Hypothalamus (tissue), 51 donors: ENCODE measurements at regions not wholly inside any gene's neighbourhood (a gene's known extent, or its start where the extent isn't known, plus 50 kb on each side); places are given as distances from the start of the nearest gene placed in this dataset.
A peak's percentile ranks its signal among the peaks of the same experiment; 100 is the strongest.

Source experiments
- DNase-seq, 51 donors: peaks; one replicate each; lab custom pipeline; 2025; lab: John Stamatoyannopoulos, UW

DNA sequence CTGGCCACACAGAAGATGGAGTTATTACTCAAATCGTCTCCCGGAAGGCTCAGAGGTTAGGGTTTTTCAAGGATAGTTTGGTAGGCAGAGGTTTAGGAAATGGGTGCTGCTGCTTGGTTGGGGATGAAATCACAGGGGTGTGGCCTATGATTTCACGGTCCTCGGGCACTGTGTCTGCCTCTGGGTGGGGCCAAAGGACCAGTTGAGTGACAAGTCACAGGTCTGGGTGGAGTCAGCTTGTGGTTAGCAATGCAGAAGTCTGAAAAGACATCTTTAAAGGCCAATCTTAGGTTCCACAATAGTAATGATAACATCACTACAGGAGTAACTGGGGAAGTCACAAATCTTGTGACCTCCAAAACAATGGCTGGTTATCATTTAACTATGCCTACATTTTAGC is 387.8 kb downstream of the ZNF521 start:
- DNase-seq: no peak

DNA sequence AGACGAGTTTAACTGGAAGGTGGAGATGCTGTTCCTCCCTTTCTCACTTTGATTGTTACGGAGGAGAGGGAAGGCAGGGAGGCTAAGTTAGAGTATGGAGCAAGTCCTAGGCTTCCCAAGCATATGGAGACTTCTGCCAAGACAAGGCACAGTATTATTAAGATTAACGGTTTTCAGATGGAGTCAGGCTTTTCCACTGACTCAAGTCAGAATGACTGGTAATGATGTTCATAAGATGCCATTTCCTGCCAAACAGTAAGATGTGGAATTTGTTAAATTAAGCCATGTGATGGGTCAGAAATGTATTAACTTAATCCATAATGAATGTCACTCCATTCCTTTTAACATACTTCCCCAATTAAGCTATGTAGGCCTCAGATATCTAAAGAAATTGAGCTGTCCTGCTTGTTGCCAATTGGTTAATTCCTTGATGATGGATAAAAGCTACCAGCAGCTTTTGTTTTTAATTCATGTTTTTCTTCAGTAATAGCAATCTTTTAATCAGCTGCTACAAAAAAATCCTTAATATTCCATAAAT is 383.7 kb downstream of the ZNF521 start:
- no peak for DNase-seq

DNA sequence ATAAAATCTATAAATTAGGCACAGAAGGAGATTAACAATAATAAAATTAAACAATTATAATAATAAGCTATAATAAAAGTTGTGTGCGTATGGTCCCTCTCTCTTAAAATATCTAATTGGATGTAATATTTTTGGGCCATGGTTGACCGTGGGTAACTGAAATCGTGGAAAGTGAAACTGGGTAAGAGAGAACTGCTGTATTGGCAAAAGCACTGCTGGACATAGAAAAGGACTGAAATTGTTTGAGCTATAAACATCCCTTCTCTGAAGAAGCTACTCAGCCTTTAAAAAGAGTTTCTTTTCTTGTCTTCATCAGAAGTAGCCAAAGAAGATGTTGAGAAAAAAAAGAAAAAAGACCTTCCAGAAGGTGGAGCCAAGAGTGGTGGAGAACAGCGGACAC is 379.4 kb downstream of the ZNF521 start:
- no peak for DNase-seq

DNA sequence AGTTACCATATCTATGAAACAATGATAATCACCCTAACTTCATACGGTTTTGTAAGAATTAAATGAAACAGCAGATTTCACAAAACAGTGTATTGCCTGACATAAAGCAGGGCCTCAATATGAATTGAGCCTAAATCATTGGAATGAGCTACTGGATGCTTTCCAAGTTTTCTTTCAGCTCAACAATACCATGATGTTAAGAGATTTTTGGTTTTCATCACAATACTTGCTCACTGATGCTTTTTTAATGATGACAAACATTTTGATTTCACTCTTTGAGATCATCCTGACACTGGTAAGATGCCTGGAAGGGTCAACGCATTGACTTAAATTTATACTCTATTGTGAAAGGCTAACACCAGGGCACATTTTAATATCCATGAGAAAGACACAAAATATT is 377.5 kb downstream of the ZNF521 start:
- DNase-seq: no peak

DNA sequence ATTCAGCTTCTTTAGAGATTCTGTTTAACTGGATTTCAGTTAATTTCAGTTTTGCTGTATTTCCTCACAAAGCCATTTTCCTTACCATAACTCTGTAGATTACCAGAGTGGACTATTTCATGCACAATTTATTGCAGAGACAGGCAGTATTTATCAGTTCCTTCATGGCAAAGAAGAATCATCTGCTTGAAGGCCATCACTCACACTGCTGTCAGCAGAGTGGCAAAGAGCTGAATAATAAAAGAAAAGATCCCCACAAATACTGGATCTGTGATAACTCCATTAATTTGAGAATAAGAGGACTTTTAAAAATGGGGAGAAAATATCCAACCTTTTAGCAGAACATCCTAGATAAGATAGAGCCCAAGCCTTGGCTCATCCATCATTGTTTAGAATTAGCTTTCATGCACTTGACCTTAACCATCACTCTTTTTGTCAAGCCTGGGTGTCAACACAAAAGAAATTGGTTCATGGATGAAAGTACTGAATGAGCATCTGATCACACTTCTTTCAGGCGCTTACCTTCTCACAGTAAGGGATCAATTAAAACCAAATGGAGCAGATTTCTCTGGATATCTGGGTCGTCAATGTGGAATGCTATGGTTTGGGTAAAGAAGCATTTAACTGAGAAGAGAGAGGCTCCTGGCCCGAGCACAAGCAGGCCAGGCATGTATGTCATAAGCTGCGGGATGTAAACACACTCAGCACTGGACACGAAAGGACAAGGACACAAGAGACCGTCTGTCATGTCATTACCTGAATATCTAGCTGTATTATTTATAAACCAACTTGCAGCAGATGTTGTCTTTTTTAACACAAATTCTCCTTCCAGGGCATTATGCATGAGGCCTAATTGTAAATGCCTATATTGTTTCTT is 376.2 kb downstream of the ZNF521 start:
- no peak for DNase-seq

DNA sequence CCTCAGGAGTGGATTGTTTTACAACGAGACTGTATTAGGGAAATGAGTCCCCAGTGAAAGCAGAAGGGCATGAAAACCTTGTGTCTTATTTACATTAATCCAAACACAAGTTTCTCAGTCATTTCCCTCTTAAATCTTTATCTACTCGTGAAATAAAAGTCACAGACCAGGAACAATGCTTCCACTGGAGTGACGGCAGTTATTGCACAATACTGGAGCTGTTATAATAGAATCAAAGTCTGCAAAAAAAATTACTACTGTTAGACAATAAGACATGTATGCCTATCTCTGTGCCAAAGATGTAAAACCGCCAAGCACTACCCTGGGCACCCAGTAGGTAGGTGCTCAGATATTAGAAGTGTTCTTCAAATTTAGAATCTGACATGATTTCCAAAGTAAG is 375.5 kb downstream of the ZNF521 start:
- no peak for DNase-seq

DNA sequence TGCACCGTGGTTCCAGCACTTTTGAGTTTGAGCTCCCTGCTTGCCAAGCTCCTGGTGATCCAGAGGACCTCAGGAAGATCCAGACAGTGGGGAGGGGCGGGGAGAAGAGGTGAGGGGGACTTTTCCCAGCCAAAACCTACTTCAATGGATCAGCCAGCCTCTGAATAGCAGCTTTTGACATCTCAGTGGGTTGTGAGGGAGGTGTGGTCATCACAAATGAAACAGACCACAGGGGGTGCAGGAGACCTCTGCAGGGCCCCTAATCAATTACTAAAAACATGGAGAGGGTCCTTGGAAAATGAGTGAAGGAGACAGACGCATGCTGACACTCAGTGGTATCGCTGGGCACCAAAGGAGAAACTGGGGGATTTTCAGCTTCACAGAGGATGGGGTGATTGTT is 372.7 kb downstream of the ZNF521 start:
- DNase-seq: no peak

DNA sequence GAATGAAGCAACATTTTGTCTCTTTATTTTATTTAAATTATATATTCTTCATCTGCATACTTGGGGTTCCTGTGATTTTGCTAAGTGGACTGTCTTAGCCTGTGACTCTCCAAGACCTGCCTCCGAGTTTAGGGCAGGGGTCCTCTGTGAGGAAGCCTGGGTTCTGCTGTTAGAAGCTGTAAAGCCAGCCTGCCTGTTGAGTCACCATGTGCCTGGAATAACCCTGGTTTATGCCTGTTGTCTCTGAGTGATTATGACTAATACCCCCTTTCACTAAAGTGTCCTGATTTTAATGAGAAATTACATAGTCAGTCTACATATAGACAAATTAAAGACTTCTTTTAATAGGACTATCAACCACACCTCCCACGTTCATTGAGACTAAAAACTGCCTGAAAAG is 369.1 kb downstream of the ZNF521 start:
- no peak for DNase-seq

DNA sequence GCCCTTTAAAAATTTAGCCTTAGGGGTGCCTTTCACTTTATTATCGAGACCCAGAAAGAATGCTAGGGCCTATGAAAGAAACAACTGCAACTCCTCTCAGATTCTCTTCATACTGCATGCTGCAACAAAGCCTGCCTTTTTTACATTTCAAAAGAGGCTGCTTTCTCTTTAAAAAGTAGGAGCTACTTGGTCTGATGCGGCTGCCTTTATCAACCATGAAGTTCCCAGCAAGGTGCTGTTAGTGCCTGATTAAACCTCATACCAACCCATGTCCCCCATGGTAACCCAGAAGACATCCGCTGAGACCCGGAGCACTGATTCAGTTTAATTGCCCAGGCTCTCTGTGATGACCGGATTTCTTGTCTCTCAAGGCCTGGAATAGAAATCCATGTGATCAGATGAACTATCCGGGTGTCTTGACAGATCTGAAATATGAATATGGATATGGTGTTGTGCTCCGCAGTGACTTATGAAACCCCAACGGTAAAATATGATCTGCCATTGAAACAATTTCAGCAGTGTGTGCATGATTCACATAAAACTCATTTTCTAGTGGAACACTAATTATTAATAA is 368.3 kb downstream of the ZNF521 start:
- DNase-seq: no peak

DNA sequence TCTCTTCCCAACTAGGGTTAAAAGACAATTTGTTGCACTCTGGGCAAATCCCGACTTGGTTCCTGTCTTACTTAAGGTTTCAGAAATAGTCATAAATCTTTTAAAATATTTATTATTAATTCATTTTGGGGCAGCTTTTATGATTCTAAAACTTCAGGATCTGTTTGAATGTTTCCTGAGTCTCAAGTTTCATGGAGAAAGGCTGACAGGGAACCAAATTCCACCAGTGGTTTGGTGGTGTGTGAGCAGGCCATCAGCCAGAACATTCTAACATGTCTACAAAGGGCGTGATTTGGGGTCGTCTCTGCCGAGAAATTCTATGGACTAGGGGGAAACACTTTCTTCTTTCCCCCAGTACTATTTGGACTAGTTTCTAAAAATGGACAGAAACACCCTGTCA is 366.4 kb downstream of the ZNF521 start:
- no peak for DNase-seq

DNA sequence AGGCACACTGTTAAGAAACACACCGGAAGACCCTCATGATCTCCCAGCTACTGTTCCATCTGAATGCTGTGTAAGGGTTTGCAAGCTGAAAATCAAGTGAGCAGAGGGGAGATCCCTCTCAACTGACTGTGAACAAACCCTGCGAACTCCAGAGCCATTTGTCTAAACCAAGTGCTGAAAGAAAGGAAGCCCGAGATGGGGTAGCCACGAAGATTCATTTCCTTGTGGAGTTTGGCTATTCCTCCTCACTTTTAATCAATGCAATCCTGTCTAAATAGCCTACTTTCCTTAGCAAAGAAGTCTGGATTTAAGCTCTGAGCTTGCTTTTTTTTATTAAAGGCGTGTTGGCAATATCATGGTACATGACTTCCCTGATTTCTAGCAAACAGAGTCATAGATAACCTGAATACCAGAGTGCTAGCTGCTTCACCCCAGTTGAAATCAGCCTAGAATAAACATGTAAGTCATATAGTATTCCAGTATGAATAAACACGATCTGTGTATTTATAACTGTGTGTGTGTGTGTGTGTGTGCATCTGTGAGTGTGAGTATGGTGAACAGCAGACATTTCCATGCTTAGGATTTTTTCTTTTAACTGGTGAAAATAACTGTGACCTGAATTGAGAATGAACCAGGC is 365.2 kb downstream of the ZNF521 start:
- DNase-seq: peak in 1 of 51 donors; percentile 2

DNA sequence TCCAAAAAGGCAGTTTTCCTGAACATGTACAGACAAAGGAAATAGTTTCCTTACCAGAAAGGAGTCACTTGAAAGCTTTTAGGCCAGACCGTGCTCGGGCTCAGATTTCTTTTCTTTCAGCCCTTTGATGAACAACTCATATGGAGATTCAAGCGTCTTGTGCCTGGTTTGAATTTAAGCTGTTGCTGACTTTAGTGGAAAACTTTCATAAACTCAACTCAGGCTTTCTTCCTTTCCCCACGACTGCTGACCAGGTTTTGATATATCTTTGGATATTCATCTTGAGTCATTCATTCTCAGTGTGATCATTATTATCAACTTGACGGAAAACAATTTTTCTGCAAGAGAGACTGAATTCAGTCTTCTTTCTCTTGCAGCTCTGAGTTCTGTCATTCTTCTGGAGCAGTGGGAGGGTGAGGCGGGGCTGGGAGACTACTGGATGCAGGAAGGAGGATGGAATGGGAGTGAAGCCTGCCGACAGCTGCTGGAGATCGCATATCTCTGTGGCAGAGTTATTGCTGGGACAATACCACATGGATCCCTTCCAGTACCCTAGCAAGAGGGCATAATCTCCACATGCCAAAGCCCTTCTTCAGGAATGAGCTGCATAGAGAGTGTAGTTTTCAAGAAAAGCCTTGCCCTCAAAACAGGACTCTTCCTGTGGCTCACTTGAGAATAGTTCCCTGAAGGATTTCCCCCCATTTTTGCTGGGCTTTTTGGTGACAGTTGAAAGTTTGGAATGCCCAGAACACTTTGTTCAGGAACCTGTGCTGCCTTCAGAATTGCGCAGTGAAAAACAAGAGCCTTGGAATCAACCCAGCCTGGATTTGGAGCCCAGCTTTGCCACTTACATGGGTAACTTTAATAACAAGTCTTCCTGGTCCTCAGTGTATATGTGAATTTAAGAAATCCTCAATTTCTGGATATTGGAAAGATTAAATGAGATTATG is 364.4 kb downstream of the ZNF521 start:
- DNase-seq: peak in 8 of 51 donors; percentile 1 to 31 (median 12)

DNA sequence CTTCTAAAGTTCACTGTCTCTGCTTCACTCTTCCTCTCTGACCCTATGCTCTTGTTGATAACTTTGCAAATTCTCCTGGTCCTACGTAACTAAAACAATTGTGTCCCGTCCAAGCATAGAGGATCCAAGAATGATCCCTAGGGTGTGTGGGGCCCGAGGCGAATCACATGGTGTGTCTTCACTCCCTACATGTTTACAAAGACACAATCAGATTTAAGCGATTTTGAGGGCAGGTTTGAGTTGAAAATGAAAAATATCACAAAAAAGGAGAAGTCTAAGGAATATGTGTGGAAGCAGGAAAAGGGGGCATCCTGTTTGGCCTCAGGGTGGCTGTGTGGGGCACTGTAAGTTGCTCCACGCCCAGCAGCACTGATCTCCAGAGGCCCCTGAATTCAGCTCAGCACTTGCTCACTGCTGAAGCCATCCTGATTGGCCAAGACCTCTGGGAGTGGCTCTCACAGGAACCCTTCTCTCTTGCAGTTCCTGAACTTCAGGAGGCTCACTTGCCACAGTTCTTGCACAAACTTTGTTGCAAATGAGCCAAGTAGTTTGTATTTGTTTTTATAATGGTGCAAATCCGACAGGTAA is 363.6 kb downstream of the ZNF521 start:
- no peak for DNase-seq

DNA sequence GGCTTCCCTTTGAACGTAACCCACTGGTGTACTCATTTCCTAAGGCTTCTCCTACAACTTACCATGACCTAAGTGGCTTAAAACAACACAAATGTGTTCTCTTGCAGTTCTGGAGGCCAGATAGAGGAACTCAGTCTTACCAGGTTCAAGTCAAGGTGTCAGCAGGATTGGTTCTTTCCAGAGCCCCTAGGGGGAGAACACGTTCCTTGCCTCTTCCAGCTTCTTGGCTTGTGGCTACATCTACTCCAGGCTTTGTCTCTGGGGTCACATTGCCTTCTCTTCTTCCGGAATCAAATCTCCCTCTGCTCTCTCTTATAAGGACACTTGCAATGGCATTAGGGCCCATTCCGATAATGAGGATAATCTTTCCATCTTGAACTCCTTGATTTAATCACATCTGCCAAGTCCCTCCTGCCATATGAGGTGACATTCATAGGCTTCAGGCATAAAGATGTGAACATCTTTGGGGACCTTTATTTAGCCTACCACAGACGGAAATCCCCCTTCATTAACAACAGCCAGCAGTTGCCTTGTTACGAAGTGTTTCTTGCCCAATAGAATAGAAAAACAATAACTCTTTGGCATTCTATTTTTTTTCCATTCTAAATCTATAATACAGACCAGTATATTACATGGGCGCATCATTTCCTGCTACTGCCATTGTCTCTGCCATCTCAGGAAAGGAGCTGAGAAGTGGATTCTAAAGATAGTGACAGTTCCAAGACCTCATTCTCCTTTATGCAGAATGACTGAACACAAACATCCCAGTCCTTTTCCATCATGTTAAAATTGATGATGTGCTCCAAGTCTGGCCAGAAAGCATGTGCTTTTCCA is 362.0 kb downstream of the ZNF521 start:
- DNase-seq: no peak

DNA sequence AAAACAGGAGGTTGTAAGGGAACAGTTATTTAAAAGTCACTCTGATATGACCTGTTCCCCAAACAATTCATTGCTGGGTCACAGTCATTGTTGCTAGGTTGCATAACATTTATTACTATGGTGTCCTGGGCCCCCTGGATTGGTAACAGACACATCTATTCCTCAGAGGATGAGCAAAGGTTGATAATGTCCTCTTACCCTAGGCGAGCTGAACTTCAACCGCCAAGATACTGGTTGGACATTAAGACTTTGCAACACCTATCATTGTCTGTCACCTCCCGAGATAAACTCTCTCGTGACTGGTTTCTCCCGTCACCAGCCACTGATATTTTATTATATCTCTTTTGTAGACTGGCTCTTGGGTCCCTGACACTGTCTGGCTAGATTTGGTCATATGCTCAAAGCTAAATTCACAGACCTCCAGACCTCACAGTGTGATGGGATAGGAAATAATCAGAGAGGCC is 361.3 kb downstream of the ZNF521 start:
- no peak for DNase-seq

DNA sequence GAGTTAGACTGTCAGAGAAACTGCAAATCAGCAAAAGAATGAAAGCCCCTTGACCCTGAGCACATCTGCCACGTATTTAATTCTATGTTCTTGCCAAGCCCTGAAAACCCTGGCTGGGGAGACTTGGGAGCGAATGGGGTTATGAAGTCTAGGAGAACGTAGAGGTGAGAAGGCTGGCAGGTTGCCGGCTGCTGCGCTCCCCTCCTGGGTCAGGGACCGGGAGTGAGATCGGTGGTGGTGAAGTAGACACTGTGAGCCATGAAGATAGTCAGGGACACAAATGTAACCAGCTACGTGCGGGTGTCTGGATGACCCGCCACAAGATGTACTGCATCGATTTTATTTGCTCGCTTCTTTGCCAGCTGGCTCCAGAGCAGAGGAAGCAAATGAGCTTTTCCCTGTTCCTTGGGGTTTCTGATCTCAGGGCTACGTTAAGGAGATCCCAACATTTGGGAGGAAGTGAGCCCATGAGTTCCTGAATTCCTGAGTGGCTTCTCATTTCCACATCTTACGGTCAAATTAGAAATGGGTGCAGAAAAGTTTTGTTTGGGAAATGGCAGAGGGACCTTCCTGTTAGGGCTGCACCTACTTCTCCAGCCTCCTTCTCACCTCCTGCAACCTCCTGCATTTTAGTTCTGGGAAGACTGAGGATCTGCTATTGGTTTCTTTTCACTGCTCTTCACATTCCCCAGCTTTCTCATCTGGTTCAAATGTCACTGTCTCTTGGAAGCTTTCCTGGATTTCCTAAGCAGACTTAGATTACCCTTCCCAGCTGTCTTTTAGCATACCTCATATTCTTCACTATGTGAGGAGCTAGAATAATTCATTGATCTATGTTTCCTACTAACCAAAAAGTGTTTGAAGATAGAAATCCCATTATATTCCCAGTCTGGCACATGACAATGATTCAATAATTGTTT is 360.6 kb downstream of the ZNF521 start:
- no peak for DNase-seq

DNA sequence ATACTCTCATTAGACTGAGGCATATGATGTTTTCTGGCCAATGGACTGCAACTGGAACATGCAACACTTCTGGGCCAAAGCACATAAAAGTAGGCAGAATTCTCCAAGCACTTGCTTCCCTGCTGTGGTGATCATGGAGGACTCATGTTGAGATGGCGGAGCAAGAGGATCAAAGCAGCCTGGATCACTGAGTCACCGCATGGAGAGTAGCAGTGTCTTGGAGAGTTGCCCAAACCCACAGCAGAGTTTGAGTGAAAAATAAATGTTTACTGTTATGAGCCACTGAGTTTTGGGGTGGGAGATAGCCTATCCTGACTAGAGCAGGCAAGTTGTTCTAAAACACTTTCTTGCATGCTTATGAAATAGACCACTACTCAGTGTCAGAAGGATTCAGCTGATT is 359.5 kb downstream of the ZNF521 start:
- no peak for DNase-seq

DNA sequence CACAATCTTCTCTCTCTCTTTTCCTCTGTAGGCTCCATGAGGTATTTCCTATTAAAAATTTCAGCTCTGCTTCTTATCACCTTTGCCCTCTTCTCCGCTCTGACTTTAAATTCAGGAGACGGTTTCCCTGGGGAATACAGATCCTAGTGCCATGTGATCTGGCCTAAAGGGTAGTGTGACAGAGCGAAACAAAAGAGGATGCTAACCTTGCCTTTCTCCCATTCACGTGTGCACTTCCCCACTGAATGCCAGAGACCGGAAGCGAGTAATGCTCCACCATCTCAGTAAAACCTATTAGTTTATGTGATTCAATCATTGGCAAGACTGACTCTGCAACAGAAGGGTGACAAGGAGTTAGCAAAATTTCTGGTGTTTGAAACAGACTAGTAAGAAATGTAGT is 358.3 kb downstream of the ZNF521 start:
- DNase-seq: no peak
